ENCODE measurements at regions not wholly inside any gene's neighbourhood (a gene's known extent, or its start where the extent isn't known, plus 50 kb on each side); places are given as distances from the start of the nearest gene placed in this dataset.

DNA sequence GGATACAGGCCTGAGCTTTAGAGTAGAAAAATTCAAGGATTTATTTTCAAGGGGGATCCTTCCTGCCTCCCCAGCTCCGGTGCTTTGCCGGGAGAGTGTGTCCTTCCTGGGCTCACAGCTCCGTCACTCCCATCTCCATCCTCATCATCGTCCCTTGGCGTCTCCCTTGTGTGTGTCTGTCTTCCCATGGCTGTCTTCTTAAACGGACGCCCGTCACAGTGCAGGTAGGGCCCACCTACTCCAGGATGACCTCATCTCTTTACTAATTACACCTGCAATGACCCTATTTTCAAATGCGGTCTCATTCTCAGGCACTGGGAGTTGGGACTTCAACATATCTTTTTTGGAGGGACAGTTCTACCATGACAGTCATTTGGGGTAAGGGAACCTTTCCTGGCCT lies 320.3 kb upstream of the C1orf174 start:
- no peak for TF ChIP-seq MAZ (IDR thresholded peaks at IDR 0.05; ENCODE audit: borderline replicate concordance, low read depth, low read length)
- TF ChIP-seq POLR2A (IDR thresholded peaks at IDR 0.05; ENCODE audit: low read depth, low read length) = no peak
- TF ChIP-seq CEBPB (IDR thresholded peaks at IDR 0.05; ENCODE audit: low read depth, low read length) = no peak
- TF ChIP-seq RCOR1 (IDR thresholded peaks at IDR 0.05; ENCODE audit: insufficient replicate concordance, low read length) = no peak
- TF ChIP-seq, protein P1, sequence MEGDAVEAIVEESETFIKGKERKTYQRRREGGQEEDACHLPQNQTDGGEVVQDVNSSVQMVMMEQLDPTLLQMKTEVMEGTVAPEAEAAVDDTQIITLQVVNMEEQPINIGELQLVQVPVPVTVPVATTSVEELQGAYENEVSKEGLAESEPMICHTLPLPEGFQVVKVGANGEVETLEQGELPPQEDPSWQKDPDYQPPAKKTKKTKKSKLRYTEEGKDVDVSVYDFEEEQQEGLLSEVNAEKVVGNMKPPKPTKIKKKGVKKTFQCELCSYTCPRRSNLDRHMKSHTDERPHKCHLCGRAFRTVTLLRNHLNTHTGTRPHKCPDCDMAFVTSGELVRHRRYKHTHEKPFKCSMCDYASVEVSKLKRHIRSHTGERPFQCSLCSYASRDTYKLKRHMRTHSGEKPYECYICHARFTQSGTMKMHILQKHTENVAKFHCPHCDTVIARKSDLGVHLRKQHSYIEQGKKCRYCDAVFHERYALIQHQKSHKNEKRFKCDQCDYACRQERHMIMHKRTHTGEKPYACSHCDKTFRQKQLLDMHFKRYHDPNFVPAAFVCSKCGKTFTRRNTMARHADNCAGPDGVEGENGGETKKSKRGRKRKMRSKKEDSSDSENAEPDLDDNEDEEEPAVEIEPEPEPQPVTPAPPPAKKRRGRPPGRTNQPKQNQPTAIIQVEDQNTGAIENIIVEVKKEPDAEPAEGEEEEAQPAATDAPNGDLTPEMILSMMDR (conservative IDR thresholded peaks at IDR 0.05; ENCODE audit: low read depth, low read length) = no peak
- no peak for TF ChIP-seq CHD1 (IDR thresholded peaks at IDR 0.05; ENCODE audit: low read depth, low read length)
- TF ChIP-seq MXI1 (IDR thresholded peaks at IDR 0.05; ENCODE audit: borderline replicate concordance, low read depth, low read length) = no peak
- no peak for TF ChIP-seq RAD21 (IDR thresholded peaks at IDR 0.05; ENCODE audit: low read length)
